ENCODE measurements at regions not wholly inside any gene's neighbourhood (a gene's known extent, or its start where the extent isn't known, plus 50 kb on each side); places are given as distances from the start of the nearest gene placed in this dataset.

DNA sequence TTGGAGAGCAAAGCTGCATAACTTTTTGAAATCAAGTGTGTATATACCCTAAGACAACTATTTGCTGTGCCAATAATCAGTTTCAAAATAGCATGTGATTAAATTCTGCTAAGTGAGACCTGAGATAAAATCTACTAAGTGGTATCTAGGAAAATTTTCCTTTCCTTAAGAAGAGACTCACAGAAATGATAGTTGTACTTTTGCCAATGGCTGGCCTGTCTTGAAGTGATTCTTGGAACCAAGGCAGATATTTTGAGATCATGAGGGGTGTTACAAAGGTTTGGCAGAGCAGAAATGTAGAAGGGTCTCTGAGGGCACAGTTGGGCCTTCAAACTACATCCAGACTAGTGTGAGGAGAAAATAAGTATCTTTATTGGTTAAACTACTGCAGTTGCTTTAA is 902.6 kb upstream of the TENM4 start:
- H3K27me3 ChIP-seq: no peaks in the 10 kb centered on the region
- H3K9me3 ChIP-seq: no peaks in the 10 kb centered on the region
- no peak for DNase-seq
- no peaks in the 10 kb centered on the region for H3K36me3 ChIP-seq
- no peak overlapping the region for H3K4me3 ChIP-seq
- H3K4me1 ChIP-seq (ENCODE audit: insufficient read depth): no peaks in the 10 kb centered on the region
- no peak overlapping the region for H3K27ac ChIP-seq
- TF ChIP-seq POLR2A (IDR thresholded peaks at IDR 0.05): no peak
- TF ChIP-seq, protein P1, sequence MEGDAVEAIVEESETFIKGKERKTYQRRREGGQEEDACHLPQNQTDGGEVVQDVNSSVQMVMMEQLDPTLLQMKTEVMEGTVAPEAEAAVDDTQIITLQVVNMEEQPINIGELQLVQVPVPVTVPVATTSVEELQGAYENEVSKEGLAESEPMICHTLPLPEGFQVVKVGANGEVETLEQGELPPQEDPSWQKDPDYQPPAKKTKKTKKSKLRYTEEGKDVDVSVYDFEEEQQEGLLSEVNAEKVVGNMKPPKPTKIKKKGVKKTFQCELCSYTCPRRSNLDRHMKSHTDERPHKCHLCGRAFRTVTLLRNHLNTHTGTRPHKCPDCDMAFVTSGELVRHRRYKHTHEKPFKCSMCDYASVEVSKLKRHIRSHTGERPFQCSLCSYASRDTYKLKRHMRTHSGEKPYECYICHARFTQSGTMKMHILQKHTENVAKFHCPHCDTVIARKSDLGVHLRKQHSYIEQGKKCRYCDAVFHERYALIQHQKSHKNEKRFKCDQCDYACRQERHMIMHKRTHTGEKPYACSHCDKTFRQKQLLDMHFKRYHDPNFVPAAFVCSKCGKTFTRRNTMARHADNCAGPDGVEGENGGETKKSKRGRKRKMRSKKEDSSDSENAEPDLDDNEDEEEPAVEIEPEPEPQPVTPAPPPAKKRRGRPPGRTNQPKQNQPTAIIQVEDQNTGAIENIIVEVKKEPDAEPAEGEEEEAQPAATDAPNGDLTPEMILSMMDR (IDR thresholded peaks at IDR 0.05): no peak
- intact Hi-C loops (cut with DNase I): no loop called here

DNA sequence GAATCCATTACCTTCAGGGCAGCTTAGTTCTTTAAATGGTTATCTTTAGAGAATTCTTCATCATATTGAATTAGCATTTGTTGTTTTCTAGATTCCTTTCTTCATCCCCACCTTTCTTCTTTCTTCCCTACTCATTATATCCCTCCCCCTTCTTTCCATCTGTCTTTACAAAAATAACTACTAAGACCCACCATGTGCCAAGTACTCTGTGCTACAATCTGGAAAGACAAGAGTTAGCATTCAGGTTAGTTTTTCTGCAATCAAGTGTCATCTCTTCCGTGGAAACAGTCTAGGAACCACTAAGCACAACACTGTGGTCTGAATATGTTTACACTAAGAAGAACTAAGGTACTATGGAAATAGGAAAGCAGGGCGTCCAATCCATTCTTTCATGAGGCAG is 897.4 kb upstream of the TENM4 start:
- DNase-seq: no peak

DNA sequence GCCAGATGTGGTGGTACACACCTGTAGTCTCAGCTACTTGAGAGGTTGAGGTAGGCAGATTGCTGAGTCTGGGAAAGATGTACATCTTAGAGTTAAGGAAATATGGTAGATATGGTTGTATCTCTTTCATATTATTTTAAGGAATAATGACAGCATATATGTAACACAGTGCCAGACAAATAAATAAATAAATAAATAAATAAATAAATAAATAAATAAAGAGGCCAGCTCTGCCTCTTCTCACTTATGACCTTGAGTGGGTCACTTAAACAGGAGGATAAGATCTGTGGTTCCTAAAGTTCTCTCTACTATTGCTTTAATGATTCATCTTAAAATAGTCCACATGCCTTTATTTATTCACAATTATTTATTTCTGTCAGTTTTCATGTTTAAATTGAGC is 890.9 kb upstream of the TENM4 start:
- Histone ChIP-seq H3K9me3 (no peaks in the 10 kb centered on the region), H3K4me1 (ENCODE audit: insufficient read depth) (no peaks in the 10 kb centered on the region), H3K27ac (no peak overlapping the region), H3K27me3 (no peaks in the 10 kb centered on the region), H3K36me3 (no peaks in the 10 kb centered on the region), H3K4me3 (no peak overlapping the region)
- intact Hi-C loops (cut with DNase I): no loop called here
- TF ChIP-seq EP300 (IDR thresholded peaks at IDR 0.05): no peak
- TF ChIP-seq, protein P1 (IDR thresholded peaks at IDR 0.05): no peak
- TF ChIP-seq POLR2A (IDR thresholded peaks at IDR 0.05): no peak
- no peak for DNase-seq

More for the DNA sequence above, 897.4 kb upstream of the TENM4 start:
- WGBS, 3 donors: 64 to 89% (median 65%) methylated on average over 2 of the region's 2 CpGs
- H3K9me3 ChIP-seq: no peaks in the 10 kb centered on the region
- H3K4me3 ChIP-seq: no peak overlapping the region
- H3K27me3 ChIP-seq: no peaks in the 10 kb centered on the region
- H3K4me1 ChIP-seq (ENCODE audit: insufficient read depth): no peaks in the 10 kb centered on the region
- intact Hi-C loops (cut with DNase I): no loop called here
- no peaks in the 10 kb centered on the region for H3K36me3 ChIP-seq
- H3K27ac ChIP-seq: no peak overlapping the region
- TF ChIP-seq, protein P1 (IDR thresholded peaks at IDR 0.05): no peak
- no peak for TF ChIP-seq POLR2A (IDR thresholded peaks at IDR 0.05)
- TF ChIP-seq EP300 (IDR thresholded peaks at IDR 0.05): no peak

DNA sequence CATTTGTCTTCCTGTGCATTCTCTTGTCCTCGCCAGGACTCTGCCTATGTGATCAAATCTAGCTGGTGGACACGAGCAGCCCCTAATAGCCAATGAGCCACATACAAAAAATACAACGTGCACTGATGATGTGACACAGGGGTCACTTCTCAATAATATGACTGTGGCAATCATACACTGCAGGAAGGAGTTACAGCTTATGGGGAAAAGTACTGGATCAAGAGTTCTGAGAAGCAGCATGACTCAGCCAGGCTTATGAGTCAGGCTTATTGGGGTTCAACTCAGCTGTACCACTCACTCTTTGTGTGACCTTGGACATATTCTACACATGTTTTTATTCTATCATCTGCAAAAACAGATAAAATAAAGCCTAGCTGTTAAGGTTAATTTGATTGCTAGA is 889.4 kb upstream of the TENM4 start:
- Histone ChIP-seq H3K27me3 (no peaks in the 10 kb centered on the region), H3K36me3 (no peaks in the 10 kb centered on the region), H3K4me3 (no peak overlapping the region), H3K4me1 (ENCODE audit: insufficient read depth) (no peaks in the 10 kb centered on the region), H3K9me3 (no peaks in the 10 kb centered on the region), H3K27ac (no peak overlapping the region)
- intact Hi-C loops (cut with DNase I): no loop called here
- no peak for DNase-seq
- 73 to 81% (median 77%) methylated on average over 3 of the region's 3 CpGs for WGBS, 3 donors
- TF ChIP-seq, protein P1 (IDR thresholded peaks at IDR 0.05): no peak
- TF ChIP-seq POLR2A (IDR thresholded peaks at IDR 0.05): no peak
- no peak for TF ChIP-seq EP300 (IDR thresholded peaks at IDR 0.05)

DNA sequence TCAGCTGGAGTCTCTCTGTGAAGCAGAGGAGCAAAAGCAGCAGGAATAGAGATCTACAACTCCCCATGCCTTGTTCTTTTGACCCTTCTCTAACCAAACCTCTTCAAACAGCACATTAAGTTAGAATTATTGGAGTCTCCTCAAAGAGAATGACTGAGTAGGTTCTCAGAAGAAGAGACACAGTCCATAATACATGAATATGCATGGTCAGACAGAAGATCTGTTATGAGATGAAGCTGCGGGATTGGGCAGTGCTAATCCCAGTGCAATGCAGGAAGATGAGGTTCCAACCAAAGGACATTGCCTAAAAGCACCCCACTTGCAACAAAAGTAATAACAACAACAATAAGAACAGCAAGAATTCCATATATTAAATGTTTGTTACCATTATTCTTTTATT is 887.9 kb upstream of the TENM4 start:
- TF ChIP-seq POLR2A (IDR thresholded peaks at IDR 0.05): no peak
- TF ChIP-seq, protein P1 (IDR thresholded peaks at IDR 0.05): no peak
- no peak for TF ChIP-seq EP300 (IDR thresholded peaks at IDR 0.05)
- no peaks in the 10 kb centered on the region for H3K4me1 ChIP-seq (ENCODE audit: insufficient read depth)
- H3K36me3 ChIP-seq: no peaks in the 10 kb centered on the region
- intact Hi-C loops (cut with DNase I): loop anchor here in 1 of 4 donors (5.0 kb wide), 1 partner anchor 226 kb away; no protein-coding TSS in a partner anchor
- H3K9me3 ChIP-seq: no peaks in the 10 kb centered on the region
- no peaks in the 10 kb centered on the region for H3K27me3 ChIP-seq
- H3K4me3 ChIP-seq: no peak overlapping the region
- WGBS, 3 donors: 89 to 100% (median 95%) methylated on average over 1 of the region's 1 CpG
- H3K27ac ChIP-seq: no peak overlapping the region
- DNase-seq: no peak
